ENCODE measurements at regions not wholly inside any gene's neighbourhood (a gene's known extent, or its start where the extent isn't known, plus 50 kb on each side); places are given as distances from the start of the nearest gene placed in this dataset.
"Not testable (repeated sequence)": the region's sequence is repeated elsewhere in the genome, so short reads cannot be mapped to it uniquely, and the experiment has no call there.

GRCh38 chr12:88313554-88313953, 171.4 kb downstream of the TMTC3 start:
- DNase-seq = no peak

GRCh38 chr12:88314706-88315105, 172.6 kb downstream of the TMTC3 start:
- no peak for DNase-seq

- no peak for DNase-seq
Measured at GRCh38 chr12:88318726-88319125, 176.6 kb downstream of the TMTC3 start.

- DNase-seq = no peak
Measured at GRCh38 chr12:88325076-88325815, 183.1 kb downstream of the TMTC3 start.

GRCh38 chr12:88325816-88326189, 183.7 kb downstream of the TMTC3 start:
- DNase-seq = no peak

GRCh38 chr12:88327276-88327675, 185.2 kb downstream of the TMTC3 start:
- no peak for DNase-seq

GRCh38 chr12:88328090-88328489, 186.0 kb downstream of the TMTC3 start:
- DNase-seq = no peak

- DNase-seq = no peak
Measured at GRCh38 chr12:88329833-88330232, 187.7 kb downstream of the TMTC3 start.

- peak; percentile 52 for DNase-seq
Measured at GRCh38 chr12:88334271-88334670, 192.2 kb downstream of the TMTC3 start.

GRCh38 chr12:88336076-88336739, 194.1 kb downstream of the TMTC3 start:
- no peak for DNase-seq

GRCh38 chr12:88338486-88338885, 196.4 kb downstream of the TMTC3 start:
- no peak for DNase-seq

GRCh38 chr12:88339254-88339949, 197.3 kb downstream of the TMTC3 start:
- no peak for DNase-seq

- DNase-seq = no peak
Measured at GRCh38 chr12:88339966-88340365, 197.9 kb downstream of the TMTC3 start.

- no peak for DNase-seq
Measured at GRCh38 chr12:88342251-88342806, 200.2 kb downstream of the TMTC3 start.

GRCh38 chr12:88351146-88351545, 209.0 kb downstream of the TMTC3 start:
- no peak for DNase-seq

GRCh38 chr12:88354691-88355090, 212.6 kb downstream of the TMTC3 start:
- DNase-seq = no peak

- DNase-seq = no peak
Measured at GRCh38 chr12:88360343-88360742, 218.2 kb downstream of the TMTC3 start.

GRCh38 chr12:88361493-88361892, 218.8 kb downstream of the KITLG start:
- no peak for DNase-seq

- DNase-seq = no peak
Measured at GRCh38 chr12:88362439-88362838, 217.8 kb downstream of the KITLG start.

- DNase-seq = no peak
Measured at GRCh38 chr12:88365403-88365802, 214.9 kb downstream of the KITLG start.

- DNase-seq = no peak
Measured at GRCh38 chr12:88366101-88366500, 214.2 kb downstream of the KITLG start.

- no peak for DNase-seq
Measured at GRCh38 chr12:88367231-88367630, 213.0 kb downstream of the KITLG start.

GRCh38 chr12:88368077-88368476, 212.2 kb downstream of the KITLG start:
- not testable (repeated sequence) for DNase-seq
